GM12878 (cell line): ENCODE measurements at regions not wholly inside any gene's neighbourhood (a gene's known extent, or its start where the extent isn't known, plus 50 kb on each side); places are given as distances from the start of the nearest gene placed in this dataset.

Experiments
- ATAC-seq: fragments of 200-7000 bp; cut with Tn5 transposase; 3 replicates; pipeline ENCODE4 v1.9.1; 2020; ENCODE audit warnings: mild to moderate bottlenecking, moderate library complexity
- BruUV-seq: library from RNA; stranded (reverse); fragments of 400-500 nt; replicated peaks from 2 replicates; lab custom pipeline; 2021; lab: Mats Ljungman, UMichigan
- CTCF ChIA-PET: fragments of 300-600 bp; sonication (Branson Sonifier 250); formaldehyde crosslinking; extraction: SDS; loops from one replicate; lab custom pipeline; 2021; ENCODE audit warnings: inconsistent platforms; lab: Yijun Ruan, JAX
- POLR2A ChIA-PET: fragments of 350-600 bp; formaldehyde crosslinking; extraction: SDS; loops from one replicate; lab custom pipeline; 2021; ENCODE audit warnings: inconsistent platforms; lab: Charles Lee
- RAD21 ChIA-PET: fragments of 300-600 bp; sonication (Branson Sonifier 250); formaldehyde crosslinking; loops from one replicate; lab custom pipeline; 2023; ENCODE audit warnings: antibody characterized with exemption; ENCODE audit not compliant: unreplicated experiment; lab: Charles Lee
- SMC1A ChIA-PET: fragments of 300-600 bp; sonication (Branson Sonifier 250); formaldehyde crosslinking; loops from one replicate; lab custom pipeline; 2023; ENCODE audit not compliant: unreplicated experiment, uncharacterized antibody; lab: Charles Lee
- DNase-seq: peaks from one replicate; pipeline ENCODE4 v3.0.0-alpha.2; 2011; ENCODE audit warnings: low read depth, low spot score
- FAIRE-seq: peaks from 3 replicates; lab custom pipeline; 2011; peaks lifted over from hg19 to GRCh38; lab: Jason Lieb, UNC
- H2AFZ ChIP-seq: 2 replicates; pipeline ENCODE4 v1.6.0; 2011; ENCODE audit warnings: low read depth, low read length, control low read depth; ENCODE audit not compliant: control insufficient read depth
- H3K27ac ChIP-seq: 2 replicates; pipeline ENCODE4 v1.5.1; 2011; ENCODE audit warnings: control low read depth; ENCODE audit not compliant: control insufficient read depth, insufficient read depth
- H3K27me3 ChIP-seq, 2 experiments: replicated peaks in 1 of 2; 2 replicates each; pipeline versions ENCODE4 v1.6.0 to v1.6.1; 2011; ENCODE audit warnings: low read length in 1 of 2; ENCODE audit not compliant: control insufficient read depth in 2 of 2, insufficient read depth in 2 of 2
- H3K36me3 ChIP-seq, 2 experiments: 2 replicates each; pipeline ENCODE4 v1.5.1; 2011; ENCODE audit warnings: low read length in 1 of 2; ENCODE audit not compliant: control insufficient read depth in 2 of 2, insufficient read depth in 2 of 2
- H3K4me1 ChIP-seq: 2 replicates; pipeline ENCODE4 v1.6.1; 2011; ENCODE audit warnings: mild to moderate bottlenecking, low read length, moderate library complexity, mixed read lengths; ENCODE audit not compliant: control insufficient read depth, insufficient read depth
- H3K4me2 ChIP-seq: 2 replicates; pipeline ENCODE4 v1.6.0; 2011; ENCODE audit warnings: control low read depth; ENCODE audit not compliant: control insufficient read depth, insufficient read depth
- H3K4me3 ChIP-seq: fragments of 200-600 bp; sonication (generic); 2 replicates; pipeline ENCODE4 v1.5.1; 2016
- H3K79me2 ChIP-seq: 2 replicates; pipeline ENCODE4 v1.6.0; 2011; ENCODE audit warnings: low read length; ENCODE audit not compliant: control insufficient read depth, insufficient read depth
- H3K9ac ChIP-seq: 2 replicates; pipeline ENCODE4 v1.8.0; 2011; ENCODE audit warnings: low read length, control low read depth, mixed read lengths; ENCODE audit not compliant: control insufficient read depth, insufficient read depth
- H3K9me3 ChIP-seq: replicated peaks from 3 replicates; pipeline ENCODE4 v1.5.1; 2011; ENCODE audit warnings: mild to moderate bottlenecking, low read length; ENCODE audit not compliant: control insufficient read depth, insufficient read depth
- H4K20me1 ChIP-seq: 2 replicates; pipeline ENCODE4 v1.6.0; 2011; ENCODE audit not compliant: control insufficient read depth, insufficient read depth
- GATAD2B ChIP-seq: fragments of 450-650 bp; conservative IDR thresholded peaks from 2 replicates; pipeline ENCODE4 v1.6.1; 2017; ENCODE audit warnings: low read depth, mild to moderate bottlenecking, moderate library complexity
- IKZF1 ChIP-seq: fragments of 450-650 bp; conservative IDR thresholded peaks from 2 replicates; pipeline ENCODE4 v1.6.1; 2017; ENCODE audit warnings: antibody characterized with exemption, mild to moderate bottlenecking
- MTA2 ChIP-seq: fragments of 450-650 bp; IDR thresholded peaks from 2 replicates; pipeline ENCODE4 v1.6.1; 2016; ENCODE audit warnings: low read depth, mild to moderate bottlenecking, moderate library complexity
- TAF1 ChIP-seq: IDR thresholded peaks from 2 replicates; pipeline ENCODE4 v1.6.1; 2011; ENCODE audit warnings: mild to moderate bottlenecking, low read depth, low read length, borderline replicate concordance
- WGBS: methylation state at CpG from one replicate; pipeline ENCODE4 v1.1.6; 2016; ENCODE audit warnings: low lambda C conversion rate; ENCODE audit not compliant: insufficient replicate concordance, insufficient coverage; ENCODE audit errors: missing lambda C conversion rate; 5-methylcytosine and 5-hydroxymethylcytosine counted together
- in situ Hi-C: fragments of 300-500 bp; cut with MboI; formaldehyde crosslinking; loops from 9 replicates; pipeline ENCODE4 v1.14.3; 2018; ENCODE audit warnings: mixed read lengths
- intact Hi-C: fragments of 100-400 bp; cut with micrococcal nuclease; formaldehyde crosslinking; loops from one replicate; pipeline ENCODE4 v1.14.2; 2022; ENCODE audit not compliant: unreplicated experiment
- TF ChIP-seq, protein P1 (sequence below): fragments of 450-650 bp; IDR thresholded peaks from 2 replicates; pipeline ENCODE4 v1.6.1; 2016; ENCODE audit warnings: mild to moderate bottlenecking
- TF ChIP-seq, protein P2 (sequence below): fragments of 150-350 bp; IDR thresholded peaks from 2 replicates; pipeline ENCODE4 v1.6.1; 2016; ENCODE audit warnings: low read depth, low read length

DNA sequence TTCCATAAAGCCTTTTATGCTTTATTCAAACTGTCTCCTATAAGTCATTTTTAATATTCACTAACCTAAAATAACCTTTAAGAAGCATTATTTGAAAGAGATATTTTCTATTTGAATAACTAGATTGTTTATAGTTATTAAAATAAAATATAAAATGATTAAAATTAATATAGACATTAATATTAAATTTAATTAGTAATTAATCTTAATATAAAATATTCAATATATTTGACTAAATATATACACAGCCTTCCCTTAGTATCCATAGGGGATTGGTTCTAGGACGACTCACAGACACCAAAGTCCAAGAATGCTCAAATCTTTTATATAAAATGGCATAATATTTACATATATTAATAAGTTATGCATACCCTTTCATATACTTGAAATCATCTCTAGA is 1014.1 kb downstream of the TBL1XR1 start:
- no peak overlapping the region for H3K9ac ChIP-seq
- in situ Hi-C loops (no loop called here), intact Hi-C loops (no loop called here)
- no peaks in the 10 kb centered on the region for H4K20me1 ChIP-seq
- no peaks in the 10 kb centered on the region for H3K4me1 ChIP-seq
- H3K79me2 ChIP-seq = no peaks in the 10 kb centered on the region
- no peaks in the 10 kb centered on the region for H3K9me3 ChIP-seq
- BruUV-seq = no TSS peak
- no peak for ATAC-seq
- no peak for DNase-seq
- no peaks in the 10 kb centered on the region for H3K27me3 ChIP-seq
- SMC1A ChIA-PET = no interaction called here
- H3K27ac ChIP-seq = no peak overlapping the region
- H3K4me2 ChIP-seq = no peak overlapping the region
- no peak overlapping the region for H3K4me3 ChIP-seq
- TF ChIP-seq IKZF1 (no peak), GATAD2B (no peak), TAF1 (no peak), MTA2 (no peak)
- TF ChIP-seq, protein P1, sequence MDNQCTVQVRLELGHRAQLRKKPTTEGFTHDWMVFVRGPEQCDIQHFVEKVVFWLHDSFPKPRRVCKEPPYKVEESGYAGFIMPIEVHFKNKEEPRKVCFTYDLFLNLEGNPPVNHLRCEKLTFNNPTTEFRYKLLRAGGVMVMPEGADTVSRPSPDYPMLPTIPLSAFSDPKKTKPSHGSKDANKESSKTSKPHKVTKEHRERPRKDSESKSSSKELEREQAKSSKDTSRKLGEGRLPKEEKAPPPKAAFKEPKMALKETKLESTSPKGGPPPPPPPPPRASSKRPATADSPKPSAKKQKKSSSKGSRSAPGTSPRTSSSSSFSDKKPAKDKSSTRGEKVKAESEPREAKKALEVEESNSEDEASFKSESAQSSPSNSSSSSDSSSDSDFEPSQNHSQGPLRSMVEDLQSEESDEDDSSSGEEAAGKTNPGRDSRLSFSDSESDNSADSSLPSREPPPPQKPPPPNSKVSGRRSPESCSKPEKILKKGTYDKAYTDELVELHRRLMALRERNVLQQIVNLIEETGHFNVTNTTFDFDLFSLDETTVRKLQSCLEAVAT = no peak
- TF ChIP-seq, protein P2, sequence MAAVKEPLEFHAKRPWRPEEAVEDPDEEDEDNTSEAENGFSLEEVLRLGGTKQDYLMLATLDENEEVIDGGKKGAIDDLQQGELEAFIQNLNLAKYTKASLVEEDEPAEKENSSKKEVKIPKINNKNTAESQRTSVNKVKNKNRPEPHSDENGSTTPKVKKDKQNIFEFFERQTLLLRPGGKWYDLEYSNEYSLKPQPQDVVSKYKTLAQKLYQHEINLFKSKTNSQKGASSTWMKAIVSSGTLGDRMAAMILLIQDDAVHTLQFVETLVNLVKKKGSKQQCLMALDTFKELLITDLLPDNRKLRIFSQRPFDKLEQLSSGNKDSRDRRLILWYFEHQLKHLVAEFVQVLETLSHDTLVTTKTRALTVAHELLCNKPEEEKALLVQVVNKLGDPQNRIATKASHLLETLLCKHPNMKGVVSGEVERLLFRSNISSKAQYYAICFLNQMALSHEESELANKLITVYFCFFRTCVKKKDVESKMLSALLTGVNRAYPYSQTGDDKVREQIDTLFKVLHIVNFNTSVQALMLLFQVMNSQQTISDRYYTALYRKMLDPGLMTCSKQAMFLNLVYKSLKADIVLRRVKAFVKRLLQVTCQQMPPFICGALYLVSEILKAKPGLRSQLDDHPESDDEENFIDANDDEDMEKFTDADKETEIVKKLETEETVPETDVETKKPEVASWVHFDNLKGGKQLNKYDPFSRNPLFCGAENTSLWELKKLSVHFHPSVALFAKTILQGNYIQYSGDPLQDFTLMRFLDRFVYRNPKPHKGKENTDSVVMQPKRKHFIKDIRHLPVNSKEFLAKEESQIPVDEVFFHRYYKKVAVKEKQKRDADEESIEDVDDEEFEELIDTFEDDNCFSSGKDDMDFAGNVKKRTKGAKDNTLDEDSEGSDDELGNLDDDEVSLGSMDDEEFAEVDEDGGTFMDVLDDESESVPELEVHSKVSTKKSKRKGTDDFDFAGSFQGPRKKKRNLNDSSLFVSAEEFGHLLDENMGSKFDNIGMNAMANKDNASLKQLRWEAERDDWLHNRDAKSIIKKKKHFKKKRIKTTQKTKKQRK = no peak
- TF ChIP-seq, all 136 proteins: peak for 0
- POLR2A ChIA-PET = no interaction called here
- FAIRE-seq = no peak
- CTCF ChIA-PET = no interaction called here
- WGBS = 0% methylated on average over 1 of the region's 1 CpG
- Histone ChIP-seq H2AFZ (no peak overlapping the region), H3K36me3 (no peaks in the 10 kb centered on the region)
- RAD21 ChIA-PET = no interaction called here
